Trophoblast cell (in vitro differentiated cells and primary cell): ENCODE measurements at regions not wholly inside any gene's neighbourhood (a gene's known extent, or its start where the extent isn't known, plus 50 kb on each side); places are given as distances from the start of the nearest gene placed in this dataset.

ENCODE experiments used
- DNase-seq, 2 donors: peaks; one replicate each; pipeline ENCODE4 v3.0.0-alpha.2; 2016
- H2AFZ ChIP-seq: 2 replicates; pipeline ENCODE4 v1.6.1; 2013; ENCODE audit warnings: low read length, moderate library complexity, mild to moderate bottlenecking; ENCODE audit not compliant: insufficient read depth, poor library complexity
- H2AK5ac ChIP-seq: 2 replicates; pipeline ENCODE4 v1.6.1; 2013; ENCODE audit warnings: mild to moderate bottlenecking, low read length
- H2BK120ac ChIP-seq: 2 replicates; pipeline ENCODE4 v1.6.1; 2013; ENCODE audit warnings: low read length, mild to moderate bottlenecking, moderate library complexity; ENCODE audit not compliant: insufficient read depth, poor library complexity
- H2BK12ac ChIP-seq: 2 replicates; pipeline ENCODE4 v1.6.1; 2013; ENCODE audit warnings: mild to moderate bottlenecking, low read length, moderate library complexity
- H2BK5ac ChIP-seq: 2 replicates; pipeline ENCODE4 v1.6.1; 2013; ENCODE audit warnings: low read length, low read depth, moderate library complexity, mild to moderate bottlenecking; ENCODE audit not compliant: poor library complexity
- H3K14ac ChIP-seq: 2 replicates; pipeline ENCODE4 v1.6.1; 2013; ENCODE audit warnings: mild to moderate bottlenecking, low read length
- H3K18ac ChIP-seq: 2 replicates; pipeline ENCODE4 v1.6.1; 2013; ENCODE audit warnings: mild to moderate bottlenecking, low read length
- H3K23ac ChIP-seq: 2 replicates; pipeline ENCODE4 v1.6.1; 2013; ENCODE audit warnings: low read length
- H3K27ac ChIP-seq: 2 replicates; pipeline ENCODE4 v1.5.1; 2013; ENCODE audit warnings: low read depth, mild to moderate bottlenecking, inconsistent platforms, low read length, moderate library complexity
- H3K27me3 ChIP-seq: 2 replicates; pipeline ENCODE4 v1.6.1; 2013; ENCODE audit warnings: inconsistent platforms, mild to moderate bottlenecking, low read length, moderate library complexity; ENCODE audit not compliant: insufficient read depth
- H3K36me3 ChIP-seq, 2 experiments: 1 replicate in 1 of 2; 2 replicates in 1 of 2; pipeline ENCODE4 v1.6.1; 2013; ENCODE audit warnings: low read length in 2 of 2, mild to moderate bottlenecking in 2 of 2, moderate library complexity in 1 of 2; ENCODE audit not compliant: insufficient read depth in 2 of 2, control insufficient read depth in 1 of 2
- H3K4ac ChIP-seq: 2 replicates; pipeline ENCODE4 v1.6.1; 2013; ENCODE audit warnings: low read depth, mild to moderate bottlenecking, low read length, moderate library complexity
- H3K4me1 ChIP-seq, 2 experiments: 1 replicate in 1 of 2; 2 replicates in 1 of 2; pipeline ENCODE4 v1.6.1; 2013; ENCODE audit warnings: low read length in 2 of 2, mild to moderate bottlenecking in 2 of 2, moderate library complexity in 1 of 2; ENCODE audit not compliant: insufficient read depth in 2 of 2, control insufficient read depth in 1 of 2
- H3K4me2 ChIP-seq: 2 replicates; pipeline ENCODE4 v1.6.1; 2013; ENCODE audit warnings: inconsistent platforms, mild to moderate bottlenecking, low read length, moderate library complexity
- H3K4me3 ChIP-seq: 2 replicates; pipeline ENCODE4 v1.5.1; 2013; ENCODE audit warnings: mild to moderate bottlenecking, low read depth, low read length, inconsistent platforms
- H3K79me1 ChIP-seq: one replicate; pipeline ENCODE4 v1.6.1; 2013; ENCODE audit warnings: low read length
- H3K79me2 ChIP-seq: 2 replicates; pipeline ENCODE4 v1.6.1; 2013; ENCODE audit warnings: low read length, mild to moderate bottlenecking; ENCODE audit not compliant: control insufficient read depth, insufficient read depth, poor library complexity
- H3K9ac ChIP-seq: 2 replicates; pipeline ENCODE4 v1.6.1; 2013; ENCODE audit warnings: mild to moderate bottlenecking, low read length
- H3K9me3 ChIP-seq: 2 replicates; pipeline ENCODE4 v1.6.1; 2013; ENCODE audit warnings: low read depth, mild to moderate bottlenecking, control low read depth, inconsistent platforms, low read length; ENCODE audit not compliant: insufficient read depth
- H4K12ac ChIP-seq: 2 replicates; pipeline ENCODE4 v1.6.1; 2013; ENCODE audit warnings: low read depth, mild to moderate bottlenecking, low read length, moderate library complexity
- H4K8ac ChIP-seq: 2 replicates; pipeline ENCODE4 v1.6.1; 2013; ENCODE audit warnings: low read depth, mild to moderate bottlenecking, low read length, moderate library complexity
- H4K91ac ChIP-seq: one replicate; pipeline ENCODE4 v1.6.1; 2013; ENCODE audit warnings: low read depth, mild to moderate bottlenecking, low read length, moderate library complexity
- WGBS: extraction: QIAGEN DNeasy Blood & Tissue Kit; methylation state at CpG from one replicate; pipeline ENCODE4 v1.1.7; 2013; ENCODE audit warnings: missing lambda C conversion rate; ENCODE audit not compliant: insufficient read length, insufficient coverage; ENCODE audit errors: extremely low coverage; 5-methylcytosine and 5-hydroxymethylcytosine counted together

- H3K27ac ChIP-seq, result no peak overlapping the region
- DNase-seq, result no peak
- no peak overlapping the region for H2AFZ ChIP-seq
- no peaks in the 10 kb centered on the region for H3K79me1 ChIP-seq
- no peak overlapping the region for H2AK5ac ChIP-seq
- no peak overlapping the region for H3K4me2 ChIP-seq
- no peak overlapping the region for H4K91ac ChIP-seq
- WGBS, result no CpG with 5 or more reads among the region's 7 CpGs
- H3K27me3 ChIP-seq, result no peaks in the 10 kb centered on the region
- H3K9ac ChIP-seq, result no peak overlapping the region
- H2BK5ac ChIP-seq, result no peak overlapping the region
- H2BK120ac ChIP-seq, result no peak overlapping the region
- H3K14ac ChIP-seq, result no peak overlapping the region
- no peak overlapping the region for H4K12ac ChIP-seq
- no peak overlapping the region for H3K4ac ChIP-seq
- no peaks in the 10 kb centered on the region for H3K36me3 ChIP-seq
- H3K4me1 ChIP-seq, result peaks cover 0 to 2% of the 10 kb centered on the region in 2 experiments
- H2BK12ac ChIP-seq, result no peak overlapping the region
- no peaks in the 10 kb centered on the region for H3K79me2 ChIP-seq
- no peak overlapping the region for H3K18ac ChIP-seq
- no peak overlapping the region for H3K4me3 ChIP-seq
- H3K23ac ChIP-seq, result no peak overlapping the region
- no peaks in the 10 kb centered on the region for H3K9me3 ChIP-seq
- H4K8ac ChIP-seq, result no peak overlapping the region
These were observed 285.0 kb upstream of the RTL1 start for GRCh38 chr14:101188571-101188915.

GRCh38 chr14:101189266-101189665, 285.7 kb upstream of the RTL1 start:
- WGBS, result no CpG with 5 or more reads among the region's 2 CpGs
- no peaks in the 10 kb centered on the region for H3K27me3 ChIP-seq
- no peak for DNase-seq
- H3K4me2 ChIP-seq, result no peak overlapping the region
- H2BK5ac ChIP-seq, result no peak overlapping the region
- no peaks in the 10 kb centered on the region for H3K36me3 ChIP-seq
- no peak overlapping the region for H4K12ac ChIP-seq
- H3K4me1 ChIP-seq, result no peaks in the 10 kb centered on the region
- no peak overlapping the region for H2AK5ac ChIP-seq
- no peak overlapping the region for H4K91ac ChIP-seq
- no peaks in the 10 kb centered on the region for H3K79me1 ChIP-seq
- no peaks in the 10 kb centered on the region for H3K79me2 ChIP-seq
- no peak overlapping the region for H3K27ac ChIP-seq
- H3K18ac ChIP-seq, result no peak overlapping the region
- H3K14ac ChIP-seq, result no peak overlapping the region
- H3K23ac ChIP-seq, result no peak overlapping the region
- H2BK120ac ChIP-seq, result no peak overlapping the region
- no peak overlapping the region for H3K4ac ChIP-seq
- no peak overlapping the region for H2AFZ ChIP-seq
- no peak overlapping the region for H3K9ac ChIP-seq
- no peak overlapping the region for H3K4me3 ChIP-seq
- no peak overlapping the region for H2BK12ac ChIP-seq
- no peaks in the 10 kb centered on the region for H3K9me3 ChIP-seq
- no peak overlapping the region for H4K8ac ChIP-seq

- 100% methylated on average over 1 of the region's 3 CpGs for WGBS
These were observed 286.5 kb upstream of the RTL1 start for GRCh38 chr14:101189962-101190560.

GRCh38 chr14:101191101-101191720, 287.7 kb upstream of the RTL1 start:
- no peak overlapping the region for H4K12ac ChIP-seq
- no peak overlapping the region for H3K18ac ChIP-seq
- no peak overlapping the region for H3K4ac ChIP-seq
- H3K14ac ChIP-seq, result no peak overlapping the region
- no peak overlapping the region for H4K8ac ChIP-seq
- no peak overlapping the region for H3K23ac ChIP-seq
- H3K9me3 ChIP-seq, result no peaks in the 10 kb centered on the region
- H3K79me1 ChIP-seq, result no peaks in the 10 kb centered on the region
- no peak overlapping the region for H3K4me2 ChIP-seq
- H3K4me1 ChIP-seq, result no peaks in the 10 kb centered on the region
- no peak for DNase-seq
- H3K36me3 ChIP-seq, result no peaks in the 10 kb centered on the region
- no peak overlapping the region for H2BK5ac ChIP-seq
- no CpG with 5 or more reads among the region's 6 CpGs for WGBS
- no peak overlapping the region for H2BK120ac ChIP-seq
- no peak overlapping the region for H3K4me3 ChIP-seq
- no peak overlapping the region for H2AFZ ChIP-seq
- no peak overlapping the region for H3K9ac ChIP-seq
- H2AK5ac ChIP-seq, result no peak overlapping the region
- no peak overlapping the region for H2BK12ac ChIP-seq
- H3K27me3 ChIP-seq, result no peaks in the 10 kb centered on the region
- H4K91ac ChIP-seq, result no peak overlapping the region
- no peaks in the 10 kb centered on the region for H3K79me2 ChIP-seq
- no peak overlapping the region for H3K27ac ChIP-seq

More at GRCh38 chr14:101189962-101190560, 286.5 kb upstream of the RTL1 start:
- Histone ChIP-seq H3K27me3 (no peaks in the 10 kb centered on the region), H3K4me2 (no peak overlapping the region), H2BK5ac (no peak overlapping the region), H3K23ac (no peak overlapping the region), H4K8ac (no peak overlapping the region), H4K12ac (no peak overlapping the region), H3K36me3 (no peaks in the 10 kb centered on the region), H3K4me3 (no peak overlapping the region), H3K18ac (no peak overlapping the region), H2AK5ac (no peak overlapping the region), H3K79me2 (no peaks in the 10 kb centered on the region), H3K27ac (no peak overlapping the region), H3K4me1 (no peaks in the 10 kb centered on the region), H2BK12ac (no peak overlapping the region), H2BK120ac (no peak overlapping the region), H3K14ac (no peak overlapping the region), H3K4ac (no peak overlapping the region), H4K91ac (no peak overlapping the region), H3K9ac (no peak overlapping the region), H3K9me3 (no peaks in the 10 kb centered on the region), H3K79me1 (no peaks in the 10 kb centered on the region), H2AFZ (no peak overlapping the region)
- DNase-seq, result no peak
